ENCODE measurements at regions not wholly inside any gene's neighbourhood (a gene's known extent, or its start where the extent isn't known, plus 50 kb on each side); places are given as distances from the start of the nearest gene placed in this dataset.

DNA sequence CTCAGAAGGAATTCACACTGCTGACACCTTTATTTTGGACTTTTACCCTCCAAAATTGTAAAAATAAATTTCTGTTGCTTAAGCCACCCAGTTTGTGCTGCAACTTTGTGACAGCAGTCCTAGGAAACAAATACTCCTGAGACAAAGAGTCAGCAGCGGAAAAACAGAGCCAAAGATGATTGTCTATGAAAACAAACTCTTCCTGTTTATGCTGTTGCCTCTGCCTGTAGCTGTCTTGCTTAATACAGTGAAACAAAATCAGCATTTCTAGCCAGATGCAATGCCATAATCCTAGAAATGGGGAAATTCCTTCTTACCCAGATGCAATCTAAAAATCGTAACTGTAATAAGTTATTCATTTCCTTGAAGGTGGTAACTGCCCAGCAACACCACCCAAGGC lies 387.5 kb upstream of the ATP11B start:
- no peaks in the 10 kb centered on the region for H3K9me3 ChIP-seq
- no peak overlapping the region for H3K4me3 ChIP-seq
- no peaks in the 10 kb centered on the region for H3K36me3 ChIP-seq
- H3K27me3 ChIP-seq, result no peaks in the 10 kb centered on the region
- H3K4me1 ChIP-seq, result no peaks in the 10 kb centered on the region
- TF ChIP-seq, protein P1, sequence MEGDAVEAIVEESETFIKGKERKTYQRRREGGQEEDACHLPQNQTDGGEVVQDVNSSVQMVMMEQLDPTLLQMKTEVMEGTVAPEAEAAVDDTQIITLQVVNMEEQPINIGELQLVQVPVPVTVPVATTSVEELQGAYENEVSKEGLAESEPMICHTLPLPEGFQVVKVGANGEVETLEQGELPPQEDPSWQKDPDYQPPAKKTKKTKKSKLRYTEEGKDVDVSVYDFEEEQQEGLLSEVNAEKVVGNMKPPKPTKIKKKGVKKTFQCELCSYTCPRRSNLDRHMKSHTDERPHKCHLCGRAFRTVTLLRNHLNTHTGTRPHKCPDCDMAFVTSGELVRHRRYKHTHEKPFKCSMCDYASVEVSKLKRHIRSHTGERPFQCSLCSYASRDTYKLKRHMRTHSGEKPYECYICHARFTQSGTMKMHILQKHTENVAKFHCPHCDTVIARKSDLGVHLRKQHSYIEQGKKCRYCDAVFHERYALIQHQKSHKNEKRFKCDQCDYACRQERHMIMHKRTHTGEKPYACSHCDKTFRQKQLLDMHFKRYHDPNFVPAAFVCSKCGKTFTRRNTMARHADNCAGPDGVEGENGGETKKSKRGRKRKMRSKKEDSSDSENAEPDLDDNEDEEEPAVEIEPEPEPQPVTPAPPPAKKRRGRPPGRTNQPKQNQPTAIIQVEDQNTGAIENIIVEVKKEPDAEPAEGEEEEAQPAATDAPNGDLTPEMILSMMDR (IDR thresholded peaks at IDR 0.05), result no peak
- no peak for TF ChIP-seq POLR2A (IDR thresholded peaks at IDR 0.05)
- no peak overlapping the region for H3K27ac ChIP-seq
- DNase-seq, result no peak
- intact Hi-C loops (cut with DNase I; ENCODE audit: low total_unique reads), result no loop called here

DNA sequence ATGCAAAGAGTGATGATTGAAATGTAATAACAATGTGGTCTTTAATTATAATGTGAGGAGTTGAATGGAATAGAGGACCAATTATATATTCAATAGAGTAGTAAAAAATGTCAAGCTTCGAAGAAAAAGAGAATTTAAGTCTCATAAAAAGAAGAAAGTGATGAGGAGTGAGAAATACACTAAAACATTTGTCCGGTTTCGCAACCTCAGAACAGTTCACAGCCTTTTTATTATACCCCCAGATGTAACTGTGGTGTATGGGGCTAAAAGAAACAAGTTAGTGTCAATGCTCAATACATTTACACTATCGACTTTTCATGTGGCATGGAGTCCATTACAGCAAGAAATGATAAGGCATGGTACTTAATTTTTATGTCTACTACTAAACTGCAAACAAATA lies 386.5 kb upstream of the ATP11B start:
- no peak overlapping the region for H3K27ac ChIP-seq
- no peaks in the 10 kb centered on the region for H3K36me3 ChIP-seq
- no peak for DNase-seq
- no peaks in the 10 kb centered on the region for H3K27me3 ChIP-seq
- H3K4me3 ChIP-seq, result no peak overlapping the region
- no peak for TF ChIP-seq POLR2A (IDR thresholded peaks at IDR 0.05)
- TF ChIP-seq, protein P1 (IDR thresholded peaks at IDR 0.05), result no peak
- no peaks in the 10 kb centered on the region for H3K4me1 ChIP-seq
- H3K9me3 ChIP-seq, result no peaks in the 10 kb centered on the region
- intact Hi-C loops (cut with DNase I; ENCODE audit: low total_unique reads), result no loop called here

DNA sequence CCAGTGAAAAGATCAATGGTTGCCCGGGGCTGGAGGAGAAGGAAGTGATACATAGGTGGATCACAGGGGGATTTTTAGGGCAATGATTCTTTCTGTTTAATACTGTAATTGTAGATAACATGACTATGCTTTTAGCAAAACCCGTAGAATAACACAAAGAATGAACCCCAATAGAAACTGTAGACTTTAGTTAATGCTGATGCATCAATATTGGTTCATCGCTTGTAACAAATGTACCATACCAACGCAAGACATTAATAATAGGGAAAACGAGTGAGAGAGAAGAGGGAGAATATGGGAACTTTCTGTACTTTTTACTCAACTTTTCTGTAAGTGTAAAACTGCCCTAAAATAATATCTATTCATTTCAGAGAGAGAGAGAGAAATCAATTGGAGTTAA lies 383.3 kb upstream of the ATP11B start:
- intact Hi-C loops (cut with DNase I; ENCODE audit: low total_unique reads), result no loop called here
- Histone ChIP-seq H3K36me3 (no peaks in the 10 kb centered on the region), H3K27me3 (no peaks in the 10 kb centered on the region), H3K4me1 (no peaks in the 10 kb centered on the region), H3K27ac (no peak overlapping the region), H3K9me3 (no peaks in the 10 kb centered on the region), H3K4me3 (no peak overlapping the region)
- no peak for DNase-seq
- TF ChIP-seq, protein P1 (IDR thresholded peaks at IDR 0.05), result no peak
- TF ChIP-seq POLR2A (IDR thresholded peaks at IDR 0.05), result no peak

DNA sequence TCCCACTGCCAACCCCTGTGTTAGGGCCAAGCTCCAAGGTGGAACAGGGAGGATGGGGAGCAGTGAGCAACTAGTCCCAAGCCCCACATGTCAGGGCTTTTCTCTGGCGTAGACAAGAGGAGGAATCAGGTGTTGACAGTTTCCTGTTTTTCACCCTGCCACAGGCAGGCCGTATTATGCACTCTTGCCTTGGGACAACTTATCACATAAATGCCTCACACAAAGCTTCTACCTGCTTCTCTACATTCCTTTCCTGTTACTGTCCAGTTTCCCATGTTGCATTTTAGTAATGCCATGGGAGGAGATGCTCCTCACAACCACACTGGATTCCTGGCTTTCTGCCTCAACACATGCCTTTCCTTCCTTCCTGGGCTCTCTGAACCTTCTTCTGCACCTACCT lies 381.2 kb upstream of the ATP11B start:
- no peak for DNase-seq
- H3K27ac ChIP-seq, result no peak overlapping the region
- no peaks in the 10 kb centered on the region for H3K36me3 ChIP-seq
- no peaks in the 10 kb centered on the region for H3K9me3 ChIP-seq
- TF ChIP-seq, protein P1 (IDR thresholded peaks at IDR 0.05), result no peak
- no peak for TF ChIP-seq POLR2A (IDR thresholded peaks at IDR 0.05)
- H3K4me3 ChIP-seq, result no peak overlapping the region
- no peaks in the 10 kb centered on the region for H3K27me3 ChIP-seq
- no peaks in the 10 kb centered on the region for H3K4me1 ChIP-seq
- intact Hi-C loops (cut with DNase I; ENCODE audit: low total_unique reads), result no loop called here

DNA sequence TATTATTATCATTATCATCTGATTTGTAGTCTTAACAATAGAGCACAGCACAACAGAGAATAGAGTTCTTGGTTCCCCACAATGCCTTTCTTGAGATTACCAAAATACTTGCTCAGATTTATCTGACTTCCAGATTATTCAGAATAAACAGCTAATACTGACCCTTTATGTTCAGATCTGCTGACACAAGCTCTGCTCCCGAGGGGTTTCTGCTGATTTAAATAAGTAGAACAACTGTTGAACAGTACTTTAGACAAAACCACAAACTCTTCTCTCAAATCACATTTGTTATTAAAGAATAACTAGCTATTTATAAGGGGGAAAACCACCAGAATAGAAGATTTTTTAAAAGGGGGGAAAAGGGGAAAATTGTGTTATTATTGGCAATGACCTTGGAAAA lies 380.2 kb upstream of the ATP11B start:
- Histone ChIP-seq H3K9me3 (no peaks in the 10 kb centered on the region), H3K36me3 (no peaks in the 10 kb centered on the region), H3K27ac (no peak overlapping the region), H3K27me3 (no peaks in the 10 kb centered on the region), H3K4me1 (no peaks in the 10 kb centered on the region), H3K4me3 (no peak overlapping the region)
- intact Hi-C loops (cut with DNase I; ENCODE audit: low total_unique reads), result no loop called here
- no peak for DNase-seq
- TF ChIP-seq, protein P1 (IDR thresholded peaks at IDR 0.05), result no peak
- TF ChIP-seq POLR2A (IDR thresholded peaks at IDR 0.05), result no peak

Measured in uterus (tissue), 3 donors.